ENCODE measurements at regions not wholly inside any gene's neighbourhood (a gene's known extent, or its start where the extent isn't known, plus 50 kb on each side); places are given as distances from the start of the nearest gene placed in this dataset.

- Mint-ChIP-seq H3K4me1 (peaks cover 4% of the 10 kb centered on the region), H3K27me3 (ENCODE audit: insufficient read depth, low read depth) (no peaks in the 10 kb centered on the region), H3K9me3 (no peaks in the 10 kb centered on the region), H3K4me3 (no peak overlapping the region), H3K36me3 (no peaks in the 10 kb centered on the region), H3K27ac (no peak overlapping the region)
- Histone ChIP-seq H3K4me3 (no peak overlapping the region), H3K9ac (no peak overlapping the region), H3K36me3 (no peaks in the 10 kb centered on the region), H2AFZ (replicated peaks) (no peak overlapping the region), H3F3A (ENCODE audit: low read depth) (no peaks in the 10 kb centered on the region), H3K4me1 (no peaks in the 10 kb centered on the region), H4K20me1 (ENCODE audit: low read depth) (no peaks in the 10 kb centered on the region), H3K4me2 (no peak overlapping the region), H3K27me3 (no peaks in the 10 kb centered on the region), H3K27ac (no peak overlapping the region), H3K79me2 (ENCODE audit: low read depth) (no peaks in the 10 kb centered on the region), H3K9me3 (ENCODE audit: low read depth) (no peaks in the 10 kb centered on the region)
- no peak for DNase-seq (ENCODE audit: low spot score)
- TF ChIP-seq EZH2 (IDR thresholded peaks at IDR 0.05) (no peak), EZH2phosphoT487 (IDR thresholded peaks at IDR 0.05) (no peak), CTCF (IDR thresholded peaks at IDR 0.05) (no peak)
Measured at GRCh38 chrX:3522101-3522650, 175.7 kb upstream of the MXRA5 start.

- no peak overlapping the region for H3K4me2 ChIP-seq
- no peak overlapping the region for H3K27ac ChIP-seq
- H3K9ac ChIP-seq = no peak overlapping the region
Measured at GRCh38 chrX:3521396-3521795, 174.9 kb upstream of the MXRA5 start.

GRCh38 chrX:3520982-3521381, 174.5 kb upstream of the MXRA5 start:
- no peak overlapping the region for H3K27ac ChIP-seq
- no peak overlapping the region for H2AFZ ChIP-seq (replicated peaks)
- no peaks in the 10 kb centered on the region for H3K79me2 ChIP-seq (ENCODE audit: low read depth)
- DNase-seq (ENCODE audit: low spot score) = no peak
- no peaks in the 10 kb centered on the region for H4K20me1 ChIP-seq (ENCODE audit: low read depth)
- H3K36me3 ChIP-seq = no peaks in the 10 kb centered on the region
- H3K27me3 Mint-ChIP-seq (ENCODE audit: insufficient read depth, low read depth) = no peaks in the 10 kb centered on the region
- peaks cover 4% of the 10 kb centered on the region for H3K4me1 Mint-ChIP-seq
- no peak overlapping the region for H3K4me2 ChIP-seq
- no peaks in the 10 kb centered on the region for H3K4me1 ChIP-seq
- H3K4me3 Mint-ChIP-seq = no peak overlapping the region
- no peaks in the 10 kb centered on the region for H3K9me3 Mint-ChIP-seq
- no peak overlapping the region for H3K4me3 ChIP-seq
- H3K9me3 ChIP-seq (ENCODE audit: low read depth) = no peaks in the 10 kb centered on the region
- H3K36me3 Mint-ChIP-seq = no peaks in the 10 kb centered on the region
- H3K9ac ChIP-seq = no peak overlapping the region
- no peaks in the 10 kb centered on the region for H3K27me3 ChIP-seq
- no peak overlapping the region for H3K27ac Mint-ChIP-seq
- TF ChIP-seq EZH2phosphoT487 (IDR thresholded peaks at IDR 0.05) (no peak), EZH2 (IDR thresholded peaks at IDR 0.05) (no peak), CTCF (IDR thresholded peaks at IDR 0.05) (no peak)
- no peaks in the 10 kb centered on the region for H3F3A ChIP-seq (ENCODE audit: low read depth)

More at GRCh38 chrX:3521396-3521795, 174.9 kb upstream of the MXRA5 start:
- H3K27ac Mint-ChIP-seq = no peak overlapping the region
- no peaks in the 10 kb centered on the region for H3K27me3 Mint-ChIP-seq (ENCODE audit: insufficient read depth, low read depth)
- H3K4me3 Mint-ChIP-seq = no peak overlapping the region
- no peaks in the 10 kb centered on the region for H3K27me3 ChIP-seq
- H3K4me1 ChIP-seq = no peaks in the 10 kb centered on the region
- H3K36me3 ChIP-seq = no peaks in the 10 kb centered on the region
- H3K36me3 Mint-ChIP-seq = no peaks in the 10 kb centered on the region
- no peak overlapping the region for H2AFZ ChIP-seq (replicated peaks)
- no peaks in the 10 kb centered on the region for H3K9me3 ChIP-seq (ENCODE audit: low read depth)
- no peak overlapping the region for H3K4me3 ChIP-seq
- DNase-seq (ENCODE audit: low spot score) = no peak
- H3K9me3 Mint-ChIP-seq = no peaks in the 10 kb centered on the region
- H3K79me2 ChIP-seq (ENCODE audit: low read depth) = no peaks in the 10 kb centered on the region
- H4K20me1 ChIP-seq (ENCODE audit: low read depth) = no peaks in the 10 kb centered on the region
- H3F3A ChIP-seq (ENCODE audit: low read depth) = no peaks in the 10 kb centered on the region
- TF ChIP-seq EZH2 (IDR thresholded peaks at IDR 0.05) (no peak), EZH2phosphoT487 (IDR thresholded peaks at IDR 0.05) (no peak), CTCF (IDR thresholded peaks at IDR 0.05) (no peak)
- peaks cover 4% of the 10 kb centered on the region for H3K4me1 Mint-ChIP-seq
